ENCODE measurements at regions not wholly inside any gene's neighbourhood (a gene's known extent, or its start where the extent isn't known, plus 50 kb on each side); places are given as distances from the start of the nearest gene placed in this dataset.

DNA sequence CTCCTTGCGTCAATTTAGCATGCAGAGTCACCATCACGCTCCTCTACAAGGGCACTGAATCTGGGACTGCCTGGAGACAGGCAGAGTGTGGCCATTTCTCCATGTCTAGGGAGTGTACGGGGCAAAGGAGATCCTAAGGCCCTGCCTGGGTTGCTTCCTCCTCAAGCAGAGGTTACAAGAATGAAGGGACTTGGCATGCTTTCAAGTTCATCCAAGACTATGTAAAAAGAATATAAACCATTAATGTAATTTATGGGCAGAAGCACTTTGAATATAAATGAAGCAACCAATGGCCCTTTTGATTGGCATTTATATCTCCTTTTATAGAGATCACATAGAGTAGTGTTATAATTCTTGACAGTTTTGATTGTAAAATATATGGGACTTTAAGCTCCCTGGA is 137.5 kb downstream of the BTBD3 start:
- TF ChIP-seq, protein P1, sequence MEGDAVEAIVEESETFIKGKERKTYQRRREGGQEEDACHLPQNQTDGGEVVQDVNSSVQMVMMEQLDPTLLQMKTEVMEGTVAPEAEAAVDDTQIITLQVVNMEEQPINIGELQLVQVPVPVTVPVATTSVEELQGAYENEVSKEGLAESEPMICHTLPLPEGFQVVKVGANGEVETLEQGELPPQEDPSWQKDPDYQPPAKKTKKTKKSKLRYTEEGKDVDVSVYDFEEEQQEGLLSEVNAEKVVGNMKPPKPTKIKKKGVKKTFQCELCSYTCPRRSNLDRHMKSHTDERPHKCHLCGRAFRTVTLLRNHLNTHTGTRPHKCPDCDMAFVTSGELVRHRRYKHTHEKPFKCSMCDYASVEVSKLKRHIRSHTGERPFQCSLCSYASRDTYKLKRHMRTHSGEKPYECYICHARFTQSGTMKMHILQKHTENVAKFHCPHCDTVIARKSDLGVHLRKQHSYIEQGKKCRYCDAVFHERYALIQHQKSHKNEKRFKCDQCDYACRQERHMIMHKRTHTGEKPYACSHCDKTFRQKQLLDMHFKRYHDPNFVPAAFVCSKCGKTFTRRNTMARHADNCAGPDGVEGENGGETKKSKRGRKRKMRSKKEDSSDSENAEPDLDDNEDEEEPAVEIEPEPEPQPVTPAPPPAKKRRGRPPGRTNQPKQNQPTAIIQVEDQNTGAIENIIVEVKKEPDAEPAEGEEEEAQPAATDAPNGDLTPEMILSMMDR (IDR thresholded peaks at IDR 0.05; ENCODE audit: insufficient read depth, low read depth, low read length), result no peak
- no peak for TF ChIP-seq EZH2 (IDR thresholded peaks at IDR 0.05; ENCODE audit: insufficient read depth, low read length)
